Mesothelial cell of epicardium (in vitro differentiated cells): ENCODE measurements at regions not wholly inside any gene's neighbourhood (a gene's known extent, or its start where the extent isn't known, plus 50 kb on each side); places are given as distances from the start of the nearest gene placed in this dataset.

ENCODE experiments used
- DNase-seq, 2 experiments: peaks; one replicate each; pipeline ENCODE4 v3.0.0; 2021; ENCODE audit warnings: low spot score in 2 of 2; ENCODE audit not compliant: unreplicated experiment in 2 of 2
- H3K27ac Mint-ChIP-seq: 2 replicates; pipeline ENCODE4 v1.8.0; 2021; ENCODE audit warnings: mixed read lengths
- H3K27me3 Mint-ChIP-seq: 2 replicates; pipeline ENCODE4 v1.8.0; 2021; ENCODE audit warnings: low read depth, mixed read lengths
- H3K36me3 Mint-ChIP-seq: 2 replicates; pipeline ENCODE4 v1.8.0; 2021; ENCODE audit warnings: mixed read lengths
- H3K4me1 Mint-ChIP-seq: 2 replicates; pipeline ENCODE4 v1.8.0; 2021; ENCODE audit warnings: mixed read lengths
- H3K4me3 Mint-ChIP-seq: 2 replicates; pipeline ENCODE4 v1.8.0; 2021; ENCODE audit warnings: mild to moderate bottlenecking, moderate library complexity, mixed read lengths
- H3K9me3 Mint-ChIP-seq: 2 replicates; pipeline ENCODE4 v1.8.0; 2021; ENCODE audit warnings: mixed read lengths
- CTCF ChIP-seq: fragments of 200-600 bp; sonication (generic); IDR thresholded peaks from one replicate; pipeline ENCODE4 v1.5.0; 2021; ENCODE audit warnings: antibody characterized with exemption; ENCODE audit not compliant: unreplicated experiment

GRCh38 chr2:123715467-123715982 lies 309.6 kb upstream of the CNTNAP5 start:
- H3K27me3 Mint-ChIP-seq = no peaks in the 10 kb centered on the region
- H3K4me1 Mint-ChIP-seq = no peaks in the 10 kb centered on the region
- H3K36me3 Mint-ChIP-seq = no peaks in the 10 kb centered on the region
- peaks cover under 1% of the 10 kb centered on the region for H3K9me3 Mint-ChIP-seq
- no peak for TF ChIP-seq CTCF
- no peak overlapping the region for H3K4me3 Mint-ChIP-seq
- no peak for DNase-seq
- no peak overlapping the region for H3K27ac Mint-ChIP-seq

GRCh38 chr2:123717636-123718334 lies 307.3 kb upstream of the CNTNAP5 start:
- Mint-ChIP-seq H3K4me1 (no peaks in the 10 kb centered on the region), H3K27ac (no peak overlapping the region), H3K36me3 (no peaks in the 10 kb centered on the region), H3K4me3 (no peak overlapping the region), H3K9me3 (peaks cover 9% of the 10 kb centered on the region), H3K27me3 (no peaks in the 10 kb centered on the region)
- no peak for DNase-seq
- TF ChIP-seq CTCF = no peak

- no peak for TF ChIP-seq CTCF
- Mint-ChIP-seq H3K36me3 (no peaks in the 10 kb centered on the region), H3K4me3 (no peak overlapping the region)
These were observed 304.3 kb upstream of the CNTNAP5 start for GRCh38 chr2:123720760-123721159.

GRCh38 chr2:123723706-123724105 lies 301.4 kb upstream of the CNTNAP5 start:
- Mint-ChIP-seq H3K9me3 (peaks cover 9% of the 10 kb centered on the region), H3K4me3 (no peak overlapping the region), H3K4me1 (no peaks in the 10 kb centered on the region), H3K36me3 (no peaks in the 10 kb centered on the region), H3K27me3 (no peaks in the 10 kb centered on the region), H3K27ac (no peak overlapping the region)
- no peak for TF ChIP-seq CTCF
- no peak for DNase-seq

More at GRCh38 chr2:123720760-123721159, 304.3 kb upstream of the CNTNAP5 start:
- Mint-ChIP-seq H3K4me1 (no peaks in the 10 kb centered on the region), H3K27me3 (no peaks in the 10 kb centered on the region), H3K27ac (no peak overlapping the region), H3K9me3 (peaks cover 9% of the 10 kb centered on the region)
- DNase-seq = no peak

GRCh38 chr2:123732563-123732962 lies 292.5 kb upstream of the CNTNAP5 start:
- Mint-ChIP-seq H3K9me3 (peaks cover 2% of the 10 kb centered on the region), H3K4me3 (no peak overlapping the region), H3K27me3 (no peaks in the 10 kb centered on the region), H3K27ac (no peak overlapping the region), H3K36me3 (no peaks in the 10 kb centered on the region), H3K4me1 (no peaks in the 10 kb centered on the region)
- no peak for TF ChIP-seq CTCF
- DNase-seq = no peak
